OCI-LY1 (cell line): ENCODE measurements at regions not wholly inside any gene's neighbourhood (a gene's known extent, or its start where the extent isn't known, plus 50 kb on each side); places are given as distances from the start of the nearest gene placed in this dataset.

Experiments used
- CTCF ChIP-seq: fragments of 200-600 bp; sonication (generic), shearing (Covaris generic); IDR thresholded peaks from 2 replicates; pipeline ENCODE4 v1.5.1; 2017; ENCODE audit warnings: mild to moderate bottlenecking, antibody characterized with exemption, low read length, moderate library complexity, mixed read lengths
- EZH2 ChIP-seq: fragments of 200-600 bp; sonication (generic), shearing (Covaris generic); IDR thresholded peaks from 2 replicates; pipeline ENCODE4 v1.8.0; 2017; ENCODE audit warnings: borderline replicate concordance, mixed run types, mild to moderate bottlenecking, antibody characterized with exemption, low read length, moderate library complexity, mixed read lengths

GRCh38 chr4:27463816-27464215 is 603.2 kb downstream of the STIM2 start:
- no peak for TF ChIP-seq CTCF
- no peak for TF ChIP-seq EZH2
